ENCODE measurements at regions not wholly inside any gene's neighbourhood (a gene's known extent, or its start where the extent isn't known, plus 50 kb on each side); places are given as distances from the start of the nearest gene placed in this dataset.

- TF ChIP-seq CTCF (conservative IDR thresholded peaks at IDR 0.05) (no peak), ZFX (IDR thresholded peaks at IDR 0.05) (no peak)
Observed at GRCh38 chr9:16103620-16104397, 551.0 kb downstream of the CCDC171 start.
